Activated CD8-positive, alpha-beta T cell treated with anti-CD3 and anti-CD28 coated beads for 36 hours (primary cell): ENCODE measurements at regions not wholly inside any gene's neighbourhood (a gene's known extent, or its start where the extent isn't known, plus 50 kb on each side); places are given as distances from the start of the nearest gene placed in this dataset.

Experiments
- ATAC-seq: fragments of 200-7000 bp; cut with Tn5 transposase; one replicate; pipeline ENCODE4 v1.10.0; 2021; ENCODE audit warnings: mild to moderate bottlenecking, moderate library complexity
- CTCF ChIA-PET: fragments of 350-600 bp; sonication (Branson Sonifier 250); formaldehyde crosslinking; loops from one replicate; lab custom pipeline; 2021; ENCODE audit warnings: antibody characterized with exemption; lab: Charles Lee
- POLR2A ChIA-PET: fragments of 350-600 bp; sonication (Branson Sonifier 250); formaldehyde crosslinking; loops from one replicate; lab custom pipeline; 2021; ENCODE audit warnings: antibody characterized with exemption; lab: Charles Lee
- DNase-seq: peaks from one replicate; pipeline ENCODE4 v3.0.0-alpha.2; 2020
- H3K27ac Mint-ChIP-seq: one replicate; pipeline ENCODE4 v1.8.0; 2021; ENCODE audit warnings: mild to moderate bottlenecking, mixed read lengths
- H3K27me3 Mint-ChIP-seq: one replicate; pipeline ENCODE4 v1.8.0; 2021; ENCODE audit warnings: mixed read lengths
- H3K36me3 Mint-ChIP-seq: one replicate; pipeline ENCODE4 v1.8.0; 2021; ENCODE audit warnings: low read depth, mixed read lengths
- H3K4me1 Mint-ChIP-seq: one replicate; pipeline ENCODE4 v1.8.0; 2021; ENCODE audit warnings: low read depth, mixed read lengths
- H3K4me3 Mint-ChIP-seq: one replicate; pipeline ENCODE4 v1.8.0; 2021; ENCODE audit warnings: mild to moderate bottlenecking, moderate library complexity, mixed read lengths
- H3K9me3 Mint-ChIP-seq: one replicate; pipeline ENCODE4 v1.8.0; 2021; ENCODE audit warnings: mixed read lengths
- intact Hi-C: fragments of 100-400 bp; cut with micrococcal nuclease; formaldehyde crosslinking; loops from one replicate; pipeline ENCODE4 v1.10.0; 2022
- TF ChIP-seq, protein P1 (sequence below): fragments of 200-600 bp; IDR thresholded peaks from one replicate; pipeline ENCODE4 v1.8.0; 2022; ENCODE audit warnings: antibody characterized with exemption, mild to moderate bottlenecking

DNA sequence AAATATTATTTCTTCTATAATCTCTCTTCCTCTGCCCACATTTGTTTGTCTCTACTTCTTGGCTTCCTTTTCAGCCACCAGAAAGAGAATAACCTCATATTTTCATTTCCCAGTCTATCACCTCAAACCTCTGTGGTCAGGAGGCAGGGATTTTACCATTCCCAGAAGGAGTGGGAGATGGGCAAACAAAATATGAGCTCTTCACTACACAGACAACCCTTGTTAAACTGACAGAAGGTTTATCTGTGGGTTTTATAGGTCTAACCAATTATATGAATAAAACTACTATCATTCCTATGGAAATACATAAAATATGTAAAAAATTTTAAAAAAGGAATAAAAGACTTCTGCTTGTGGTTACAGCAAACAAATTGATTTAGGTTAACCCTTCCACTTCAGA, 160.0 kb upstream of the TRPC6 start:
- H3K9me3 Mint-ChIP-seq: no peaks in the 10 kb centered on the region
- TF ChIP-seq, protein P1, sequence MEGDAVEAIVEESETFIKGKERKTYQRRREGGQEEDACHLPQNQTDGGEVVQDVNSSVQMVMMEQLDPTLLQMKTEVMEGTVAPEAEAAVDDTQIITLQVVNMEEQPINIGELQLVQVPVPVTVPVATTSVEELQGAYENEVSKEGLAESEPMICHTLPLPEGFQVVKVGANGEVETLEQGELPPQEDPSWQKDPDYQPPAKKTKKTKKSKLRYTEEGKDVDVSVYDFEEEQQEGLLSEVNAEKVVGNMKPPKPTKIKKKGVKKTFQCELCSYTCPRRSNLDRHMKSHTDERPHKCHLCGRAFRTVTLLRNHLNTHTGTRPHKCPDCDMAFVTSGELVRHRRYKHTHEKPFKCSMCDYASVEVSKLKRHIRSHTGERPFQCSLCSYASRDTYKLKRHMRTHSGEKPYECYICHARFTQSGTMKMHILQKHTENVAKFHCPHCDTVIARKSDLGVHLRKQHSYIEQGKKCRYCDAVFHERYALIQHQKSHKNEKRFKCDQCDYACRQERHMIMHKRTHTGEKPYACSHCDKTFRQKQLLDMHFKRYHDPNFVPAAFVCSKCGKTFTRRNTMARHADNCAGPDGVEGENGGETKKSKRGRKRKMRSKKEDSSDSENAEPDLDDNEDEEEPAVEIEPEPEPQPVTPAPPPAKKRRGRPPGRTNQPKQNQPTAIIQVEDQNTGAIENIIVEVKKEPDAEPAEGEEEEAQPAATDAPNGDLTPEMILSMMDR: no peak
- no peaks in the 10 kb centered on the region for H3K36me3 Mint-ChIP-seq
- intact Hi-C loops: no loop called here
- ChIA-PET POLR2A (no interaction called here), CTCF (no interaction called here)
- H3K4me3 Mint-ChIP-seq: no peak overlapping the region
- no peaks in the 10 kb centered on the region for H3K4me1 Mint-ChIP-seq
- no peak overlapping the region for H3K27ac Mint-ChIP-seq
- DNase-seq (no peak), ATAC-seq (no peak)
- no peaks in the 10 kb centered on the region for H3K27me3 Mint-ChIP-seq

DNA sequence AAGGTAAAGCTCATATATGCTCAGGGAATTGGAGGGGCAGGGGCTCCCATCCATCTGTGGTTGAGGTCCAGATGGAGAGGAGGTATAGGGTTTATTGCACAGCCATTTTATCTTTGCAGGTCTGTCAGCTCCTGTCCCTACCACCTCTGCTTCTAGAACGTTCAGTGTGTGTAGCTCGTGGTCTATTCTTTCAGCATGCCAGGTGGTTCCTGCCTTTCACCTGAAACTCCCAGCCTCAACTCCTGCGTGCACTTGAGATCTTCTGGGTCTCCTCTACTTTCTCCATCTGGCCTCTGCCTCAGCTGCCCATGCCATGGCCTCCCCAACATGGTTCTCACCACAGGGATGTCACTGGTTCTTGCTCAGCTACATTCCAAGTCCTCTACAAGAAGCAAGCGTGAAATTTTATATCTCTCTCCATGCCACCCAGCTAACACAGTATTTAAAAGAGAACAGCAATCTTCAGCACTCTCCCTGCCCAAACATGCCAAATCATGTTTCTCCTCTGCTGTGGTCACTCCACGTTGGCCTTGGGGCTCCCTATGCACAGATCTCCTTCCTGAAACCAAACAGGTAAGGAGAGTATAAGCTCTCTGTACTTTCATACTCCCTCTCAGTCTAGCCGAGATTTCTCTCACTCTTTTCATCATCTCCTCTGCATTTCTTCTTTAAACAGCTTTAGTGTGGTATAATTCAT, 157.8 kb upstream of the TRPC6 start:
- TF ChIP-seq, protein P1: no peak
- CTCF ChIA-PET: interaction anchor here (1.2 kb wide), 1 partner anchor 528 kb away, joined by 3 read pairs; no protein-coding TSS in a partner anchor
- ATAC-seq (no peak), DNase-seq (no peak)
- POLR2A ChIA-PET: no interaction called here
- H3K27ac Mint-ChIP-seq: no peak overlapping the region
- no peaks in the 10 kb centered on the region for H3K36me3 Mint-ChIP-seq
- intact Hi-C loops: no loop called here
- no peaks in the 10 kb centered on the region for H3K27me3 Mint-ChIP-seq
- H3K4me3 Mint-ChIP-seq: no peak overlapping the region
- H3K9me3 Mint-ChIP-seq: no peaks in the 10 kb centered on the region
- H3K4me1 Mint-ChIP-seq: no peaks in the 10 kb centered on the region

DNA sequence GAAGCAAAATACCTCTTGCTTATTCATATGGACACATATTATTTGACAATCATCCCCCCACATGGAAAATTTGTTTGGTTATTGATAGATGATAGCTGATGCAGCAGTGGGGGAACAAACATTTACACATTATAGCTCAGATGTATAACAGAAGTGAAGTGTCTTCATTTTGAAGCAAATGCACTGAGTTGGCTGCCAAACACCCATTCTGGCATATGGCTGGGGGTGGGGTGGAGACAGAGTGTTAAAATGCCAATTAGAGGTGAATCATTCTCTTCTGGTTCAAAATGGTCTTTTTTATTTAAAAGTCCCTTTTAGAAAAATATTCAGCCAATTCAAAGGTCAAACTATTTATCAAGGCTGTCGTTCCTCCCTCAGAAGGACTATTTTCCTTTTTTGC, 157.3 kb upstream of the TRPC6 start:
- Mint-ChIP-seq H3K4me3 (no peak overlapping the region), H3K27me3 (no peaks in the 10 kb centered on the region), H3K9me3 (no peaks in the 10 kb centered on the region), H3K36me3 (no peaks in the 10 kb centered on the region), H3K27ac (no peak overlapping the region), H3K4me1 (no peaks in the 10 kb centered on the region)
- DNase-seq (no peak), ATAC-seq (no peak)
- TF ChIP-seq, protein P1: no peak
- POLR2A ChIA-PET: no interaction called here
- intact Hi-C loops: no loop called here
- CTCF ChIA-PET: no interaction called here

DNA sequence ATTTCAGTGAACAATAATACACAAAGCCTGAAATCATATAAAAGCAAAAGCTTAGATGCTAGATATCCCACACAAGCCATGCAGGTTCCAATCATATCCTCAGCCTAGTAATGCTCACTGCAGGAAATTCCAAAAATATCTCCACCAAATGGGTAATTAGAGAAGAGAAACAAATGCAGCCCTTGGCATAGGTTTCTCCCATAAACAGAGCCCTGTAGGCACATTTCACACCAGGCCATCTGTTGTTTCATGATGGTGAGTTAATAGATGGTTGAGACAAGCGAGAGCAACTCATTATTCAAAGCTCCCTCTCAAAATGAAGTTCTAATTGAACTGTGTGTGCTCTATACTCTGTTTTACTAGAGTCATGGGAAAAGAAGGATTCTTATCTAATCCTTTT, 154.6 kb upstream of the TRPC6 start:
- POLR2A ChIA-PET: no interaction called here
- intact Hi-C loops: no loop called here
- H3K4me3 Mint-ChIP-seq: no peak overlapping the region
- no peaks in the 10 kb centered on the region for H3K27me3 Mint-ChIP-seq
- CTCF ChIA-PET: no interaction called here
- no peaks in the 10 kb centered on the region for H3K4me1 Mint-ChIP-seq
- H3K27ac Mint-ChIP-seq: no peak overlapping the region
- no peaks in the 10 kb centered on the region for H3K36me3 Mint-ChIP-seq
- TF ChIP-seq, protein P1: no peak
- ATAC-seq (no peak), DNase-seq (no peak)
- H3K9me3 Mint-ChIP-seq: no peaks in the 10 kb centered on the region

DNA sequence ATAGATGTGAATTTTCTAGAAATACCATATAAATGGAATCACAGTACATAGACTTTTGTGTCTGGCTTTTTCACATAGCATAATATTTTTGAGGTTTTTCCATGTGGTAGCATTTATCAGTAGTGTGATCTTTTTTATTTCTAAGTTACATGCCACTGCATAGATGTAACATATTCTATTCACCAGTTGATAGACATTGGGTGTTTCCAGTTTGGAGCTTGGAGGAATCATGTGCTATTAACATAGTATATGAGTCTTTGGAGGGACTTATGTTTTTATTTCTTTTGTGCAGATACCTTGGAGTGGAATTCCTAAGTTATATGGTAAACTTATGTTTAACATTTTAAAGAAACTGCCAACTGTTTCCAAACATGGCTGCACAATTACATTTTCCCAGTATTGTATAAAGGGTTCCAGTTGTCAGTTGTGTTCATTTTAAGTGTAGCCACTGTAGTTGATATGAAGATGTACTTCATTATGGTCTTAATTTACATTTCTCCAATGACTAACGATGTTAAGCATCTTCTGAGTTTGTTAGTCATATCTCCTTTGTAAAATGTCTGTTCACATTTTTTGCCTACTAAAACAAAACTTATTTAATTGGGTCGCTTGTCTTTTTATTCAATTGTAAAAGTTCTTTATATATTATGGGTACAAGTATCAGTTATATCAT, 145.7 kb upstream of the TRPC6 start:
- ChIA-PET CTCF (no interaction called here), POLR2A (no interaction called here)
- intact Hi-C loops: no loop called here
- TF ChIP-seq, protein P1: no peak
- no peak for ATAC-seq
- H3K4me3 Mint-ChIP-seq: no peak overlapping the region
- no peaks in the 10 kb centered on the region for H3K27me3 Mint-ChIP-seq
- H3K27ac Mint-ChIP-seq: no peak overlapping the region
- H3K4me1 Mint-ChIP-seq: no peaks in the 10 kb centered on the region
- no peak for DNase-seq
- no peaks in the 10 kb centered on the region for H3K36me3 Mint-ChIP-seq
- no peaks in the 10 kb centered on the region for H3K9me3 Mint-ChIP-seq
